Neural cell (in vitro differentiated cells): ENCODE measurements at regions not wholly inside any gene's neighbourhood (a gene's known extent, or its start where the extent isn't known, plus 50 kb on each side); places are given as distances from the start of the nearest gene placed in this dataset.

Experiments used
- H2AFZ ChIP-seq: fragments of 200-600, 300-800 bp; sonication (generic), shearing (Covaris generic); 2 replicates; pipeline ENCODE4 v1.6.0; 2014; ENCODE audit warnings: low read depth, mild to moderate bottlenecking, antibody characterized with exemption, low read length, moderate library complexity
- H3F3A ChIP-seq: fragments of 200-600 bp; shearing (Covaris generic); 2 replicates; pipeline ENCODE4 v1.6.1; 2016; ENCODE audit warnings: mild to moderate bottlenecking, moderate library complexity, mixed read lengths, antibody characterized with exemption, low read length; ENCODE audit not compliant: insufficient read depth, poor library complexity, severe bottlenecking
- H3K27ac ChIP-seq: fragments of 200-600, 300-800 bp; sonication (generic), shearing (Covaris generic); 2 replicates; pipeline ENCODE4 v1.5.1; 2014; ENCODE audit warnings: mild to moderate bottlenecking, low read length, moderate library complexity
- H3K27me3 ChIP-seq: fragments of 300-800, 200-600 bp; sonication (generic), shearing (Covaris generic); 2 replicates; pipeline ENCODE4 v1.6.0; 2014; ENCODE audit warnings: mild to moderate bottlenecking, low read depth, low read length, moderate library complexity; ENCODE audit not compliant: insufficient read depth
- H3K36me3 ChIP-seq: fragments of 300-800, 200-600 bp; sonication (generic), shearing (Covaris generic); 2 replicates; pipeline ENCODE4 v1.5.1; 2014; ENCODE audit warnings: mild to moderate bottlenecking, antibody characterized with exemption, low read length, moderate library complexity; ENCODE audit not compliant: insufficient read depth
- H3K4me2 ChIP-seq: fragments of 300-800, 200-600 bp; sonication (generic), shearing (Covaris generic); 2 replicates; pipeline ENCODE4 v1.6.0; 2014; ENCODE audit warnings: mild to moderate bottlenecking, low read length
- H3K4me3 ChIP-seq: fragments of 300-800, 200-600 bp; sonication (generic), shearing (Covaris generic); 2 replicates; pipeline ENCODE4 v1.5.1; 2014; ENCODE audit warnings: mild to moderate bottlenecking, low read length, moderate library complexity
- H3K79me2 ChIP-seq: fragments of 200-600 bp; shearing (Covaris generic); replicated peaks from 2 replicates; pipeline ENCODE4 v1.6.0; 2014; ENCODE audit warnings: mild to moderate bottlenecking, low read length, moderate library complexity; ENCODE audit not compliant: insufficient read depth
- H3K9ac ChIP-seq: fragments of 300-800, 200-600 bp; sonication (generic), shearing (Covaris generic); 2 replicates; pipeline ENCODE4 v1.6.1; 2016; ENCODE audit warnings: mild to moderate bottlenecking, low read length, mixed read lengths
- H3K9me2 ChIP-seq: fragments of 200-600 bp; shearing (Covaris generic); 2 replicates; pipeline ENCODE4 v1.6.1; 2016; ENCODE audit warnings: mild to moderate bottlenecking, low read length, mixed read lengths; ENCODE audit not compliant: insufficient read depth
- H3K9me3 ChIP-seq: fragments of 200-600, 300-800 bp; sonication (generic), shearing (Covaris generic); 2 replicates; pipeline ENCODE4 v1.6.1; 2016; ENCODE audit warnings: mild to moderate bottlenecking, mixed run types, low read length, moderate library complexity, mixed read lengths
- H4K20me1 ChIP-seq: fragments of 200-600 bp; shearing (Covaris generic); 2 replicates; pipeline ENCODE4 v1.6.1; 2016; ENCODE audit warnings: mild to moderate bottlenecking, mixed run types; ENCODE audit not compliant: insufficient read depth
- CTCF ChIP-seq: fragments of 450-650 bp; IDR thresholded peaks from 2 replicates; pipeline ENCODE4 v1.5.1; 2014; ENCODE audit warnings: antibody characterized with exemption, mild to moderate bottlenecking, moderate library complexity; ENCODE audit not compliant: poor library complexity, severe bottlenecking
- EP300 ChIP-seq: fragments of 450-650 bp; conservative IDR thresholded peaks from 2 replicates; pipeline ENCODE4 v1.6.1; 2014; ENCODE audit warnings: antibody characterized with exemption, mild to moderate bottlenecking, moderate library complexity; ENCODE audit not compliant: poor library complexity, severe bottlenecking
- EZH2 ChIP-seq: fragments of 200-600, 300-800 bp; shearing (Covaris generic), sonication (generic); IDR thresholded peaks from 2 replicates; pipeline ENCODE4 v1.6.1; 2014; ENCODE audit warnings: antibody characterized with exemption, low read length, borderline replicate concordance, mild to moderate bottlenecking; ENCODE audit not compliant: insufficient read depth, poor library complexity, severe bottlenecking
- MXI1 ChIP-seq: fragments of 450-650 bp; conservative IDR thresholded peaks from 2 replicates; pipeline ENCODE4 v1.6.1; 2014; ENCODE audit warnings: antibody characterized with exemption, mild to moderate bottlenecking; ENCODE audit not compliant: poor library complexity, severe bottlenecking
- POLR2AphosphoS5 ChIP-seq: IDR thresholded peaks from 2 replicates; pipeline ENCODE4 v1.6.1; 2012
- RAD21 ChIP-seq: fragments of 450-650 bp; conservative IDR thresholded peaks from 2 replicates; pipeline ENCODE4 v1.6.1; 2014; ENCODE audit warnings: antibody characterized with exemption, mild to moderate bottlenecking, moderate library complexity
- REST ChIP-seq: IDR thresholded peaks from 2 replicates; pipeline ENCODE4 v1.6.1; 2012; ENCODE audit warnings: borderline replicate concordance
- SMC3 ChIP-seq: fragments of 450-650 bp; conservative IDR thresholded peaks from 2 replicates; pipeline ENCODE4 v1.6.1; 2014; ENCODE audit warnings: antibody characterized with exemption, mild to moderate bottlenecking, moderate library complexity; ENCODE audit not compliant: poor library complexity
- TAF1 ChIP-seq: IDR thresholded peaks from 2 replicates; pipeline ENCODE4 v1.6.1; 2012; ENCODE audit warnings: low read depth

GRCh38 chr13:111866731-111867245, 200.2 kb upstream of the SOX1 start:
- Histone ChIP-seq H3K9ac (no peak overlapping the region), H3F3A (no peaks in the 10 kb centered on the region), H3K9me3 (peaks cover 4% of the 10 kb centered on the region), H3K27me3 (no peaks in the 10 kb centered on the region), H4K20me1 (no peaks in the 10 kb centered on the region), H3K4me2 (no peak overlapping the region), H3K9me2 (no peaks in the 10 kb centered on the region), H2AFZ (no peak overlapping the region), H3K27ac (no peak overlapping the region), H3K36me3 (no peaks in the 10 kb centered on the region), H3K79me2 (no peaks in the 10 kb centered on the region), H3K4me3 (no peak overlapping the region)
- TF ChIP-seq TAF1 (no peak), REST (no peak), SMC3 (no peak), EP300 (no peak), EZH2 (no peak), CTCF (no peak), MXI1 (no peak), POLR2AphosphoS5 (no peak), RAD21 (no peak)

GRCh38 chr13:111867657-111868056, 199.3 kb upstream of the SOX1 start:
- H3K4me2 ChIP-seq = no peak overlapping the region
- no peak overlapping the region for H3K9ac ChIP-seq
- peaks cover 4% of the 10 kb centered on the region for H3K9me3 ChIP-seq
- H3K27me3 ChIP-seq = no peaks in the 10 kb centered on the region
- H3K36me3 ChIP-seq = no peaks in the 10 kb centered on the region
- H3K79me2 ChIP-seq = no peaks in the 10 kb centered on the region
- H4K20me1 ChIP-seq = no peaks in the 10 kb centered on the region
- no peak overlapping the region for H2AFZ ChIP-seq
- no peak for TF ChIP-seq POLR2AphosphoS5
- TF ChIP-seq TAF1 = no peak
- no peak for TF ChIP-seq CTCF
- TF ChIP-seq SMC3 = no peak
- no peak for TF ChIP-seq RAD21
- no peak for TF ChIP-seq REST
- TF ChIP-seq EP300 = no peak
- TF ChIP-seq EZH2 = no peak
- no peak for TF ChIP-seq MXI1
- no peak overlapping the region for H3K27ac ChIP-seq
- H3K4me3 ChIP-seq = no peak overlapping the region
- no peaks in the 10 kb centered on the region for H3K9me2 ChIP-seq
- H3F3A ChIP-seq = no peaks in the 10 kb centered on the region
